Nephron (organoid): ENCODE measurements at regions not wholly inside any gene's neighbourhood (a gene's known extent, or its start where the extent isn't known, plus 50 kb on each side); places are given as distances from the start of the nearest gene placed in this dataset.

Experiments
- H3K27ac Mint-ChIP-seq, 3 experiments: 2 replicates each; pipeline ENCODE4 v1.8.0; 2020; ENCODE audit warnings: mixed read lengths in 3 of 3, mild to moderate bottlenecking in 2 of 3, moderate library complexity in 1 of 3
- H3K27me3 Mint-ChIP-seq: 2 replicates; pipeline ENCODE4 v1.8.0; 2021; ENCODE audit warnings: low read depth, mild to moderate bottlenecking, moderate library complexity, mixed read lengths
- H3K36me3 Mint-ChIP-seq: 2 replicates; pipeline ENCODE4 v1.8.0; 2020; ENCODE audit warnings: low read depth, mixed read lengths
- H3K4me1 Mint-ChIP-seq: 2 replicates; pipeline ENCODE4 v1.8.0; 2020; ENCODE audit warnings: mixed read lengths
- H3K4me3 Mint-ChIP-seq, 3 experiments: 2 replicates each; pipeline ENCODE4 v1.8.0; 2020; ENCODE audit warnings: mild to moderate bottlenecking in 3 of 3, mixed read lengths in 3 of 3, moderate library complexity in 2 of 3
- H3K9me3 Mint-ChIP-seq: 2 replicates; pipeline ENCODE4 v1.8.0; 2020; ENCODE audit warnings: mixed read lengths
- CTCF ChIP-seq, 3 experiments: fragments of 200-600 bp; sonication (generic); IDR thresholded peaks; one replicate each; pipeline ENCODE4 v1.5.0; 2021; ENCODE audit warnings: antibody characterized with exemption in 3 of 3; ENCODE audit not compliant: unreplicated experiment in 3 of 3

DNA sequence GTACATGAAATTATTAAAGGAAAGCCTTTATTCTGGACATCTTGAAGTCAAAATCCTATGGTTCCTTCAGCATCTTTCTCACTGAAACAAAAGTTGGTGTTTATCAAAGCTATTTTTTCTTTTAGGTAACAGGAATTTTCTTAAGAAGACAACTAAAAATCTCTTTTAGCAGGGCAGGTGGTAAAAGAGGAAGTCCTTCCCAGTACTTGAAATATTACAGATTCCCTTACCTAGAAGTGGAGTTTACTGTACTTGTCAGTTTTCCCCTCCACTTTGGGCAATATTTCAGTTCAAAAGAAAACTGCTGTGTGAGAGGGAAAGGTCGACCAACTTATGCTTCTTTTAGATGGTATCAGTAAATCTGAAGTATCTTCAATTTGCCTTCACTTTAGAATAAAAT lies 64.3 kb upstream of the TDRD3 start:
- Mint-ChIP-seq H3K4me3 (no peak overlapping the region), H3K36me3 (no peaks in the 10 kb centered on the region), H3K27ac (no peak overlapping the region), H3K4me1 (peaks cover 9% of the 10 kb centered on the region), H3K9me3 (peaks cover 14% of the 10 kb centered on the region), H3K27me3 (no peaks in the 10 kb centered on the region)
- TF ChIP-seq CTCF (IDR thresholded peaks at IDR 0.05; ENCODE audit: unreplicated experiment in 3 of 3) = no peak

DNA sequence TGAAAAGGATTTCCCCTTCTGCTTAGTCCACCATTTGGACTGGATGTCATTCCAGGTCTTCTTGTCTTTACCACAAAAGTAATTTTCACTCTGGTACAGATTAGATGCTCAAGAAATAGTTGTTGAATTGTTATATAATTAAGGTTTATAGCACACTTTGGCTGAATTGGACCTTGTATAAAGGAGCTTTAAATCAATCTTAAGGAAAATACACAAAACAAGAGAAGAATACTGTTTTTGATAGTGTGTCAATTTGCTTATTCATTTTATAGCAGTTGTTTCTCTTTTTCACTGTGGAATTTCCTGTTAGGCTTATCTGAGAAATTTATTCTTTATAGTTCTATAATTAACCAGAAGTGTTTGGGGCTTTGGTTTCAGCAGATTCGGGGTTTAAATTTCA lies 62.7 kb upstream of the TDRD3 start:
- H3K27ac Mint-ChIP-seq = no peak overlapping the region
- H3K36me3 Mint-ChIP-seq = no peaks in the 10 kb centered on the region
- H3K9me3 Mint-ChIP-seq = peaks cover 14% of the 10 kb centered on the region
- no peaks in the 10 kb centered on the region for H3K27me3 Mint-ChIP-seq
- TF ChIP-seq CTCF (IDR thresholded peaks at IDR 0.05; ENCODE audit: unreplicated experiment in 3 of 3) = no peak
- H3K4me3 Mint-ChIP-seq = no peak overlapping the region
- peaks cover 5% of the 10 kb centered on the region for H3K4me1 Mint-ChIP-seq

GRCh38 chr13:60335531-60335930 lies 61.5 kb upstream of the TDRD3 start:
- H3K4me3 Mint-ChIP-seq = no peak overlapping the region
- no peaks in the 10 kb centered on the region for H3K27me3 Mint-ChIP-seq
- H3K4me1 Mint-ChIP-seq = no peaks in the 10 kb centered on the region
- H3K36me3 Mint-ChIP-seq = no peaks in the 10 kb centered on the region
- peak; percentile 53 to 80 (median 57) for TF ChIP-seq CTCF (IDR thresholded peaks at IDR 0.05; ENCODE audit: unreplicated experiment in 3 of 3)
- peaks cover 14% of the 10 kb centered on the region for H3K9me3 Mint-ChIP-seq
- H3K27ac Mint-ChIP-seq = no peak overlapping the region

- H3K9me3 Mint-ChIP-seq = peaks cover 5% of the 10 kb centered on the region
- H3K27ac Mint-ChIP-seq = no peak overlapping the region
- H3K36me3 Mint-ChIP-seq = no peaks in the 10 kb centered on the region
- no peak for TF ChIP-seq CTCF (IDR thresholded peaks at IDR 0.05; ENCODE audit: unreplicated experiment in 3 of 3)
- peaks cover 5% of the 10 kb centered on the region for H3K27me3 Mint-ChIP-seq
- no peak overlapping the region for H3K4me3 Mint-ChIP-seq
- no peaks in the 10 kb centered on the region for H3K4me1 Mint-ChIP-seq
Measured at GRCh38 chr13:60338754-60339153, 58.3 kb upstream of the TDRD3 start.

- TF ChIP-seq CTCF (IDR thresholded peaks at IDR 0.05; ENCODE audit: unreplicated experiment in 3 of 3) = no peak
- Mint-ChIP-seq H3K9me3 (no peaks in the 10 kb centered on the region), H3K4me1 (peaks cover 1% of the 10 kb centered on the region), H3K36me3 (no peaks in the 10 kb centered on the region), H3K27ac (no peak overlapping the region), H3K4me3 (no peak overlapping the region), H3K27me3 (peaks cover 5% of the 10 kb centered on the region)
Measured at GRCh38 chr13:60343978-60344377, 53.0 kb upstream of the TDRD3 start.

DNA sequence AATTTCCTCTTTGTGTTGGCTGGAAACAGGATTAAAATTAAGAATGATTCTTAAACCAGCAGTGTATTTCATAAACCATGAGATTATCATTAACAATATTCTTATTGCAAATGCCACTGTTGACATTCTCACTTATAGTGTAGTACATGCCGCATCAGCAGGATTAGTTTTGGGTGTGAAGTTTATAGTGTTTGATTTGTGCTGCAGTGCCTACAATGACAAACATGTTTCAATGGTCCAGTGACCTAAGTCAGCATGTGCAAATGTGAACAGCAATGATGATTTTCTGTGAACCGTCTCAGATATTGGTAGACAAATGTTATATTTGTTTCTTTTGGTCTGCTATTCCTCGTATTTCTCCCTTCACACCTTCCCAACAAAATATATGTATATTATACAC lies 49.8 kb upstream of the TDRD3 start:
- no peak for TF ChIP-seq CTCF (IDR thresholded peaks at IDR 0.05; ENCODE audit: unreplicated experiment in 3 of 3)
- Mint-ChIP-seq H3K9me3 (peaks cover 5% of the 10 kb centered on the region), H3K36me3 (no peaks in the 10 kb centered on the region), H3K27ac (no peak overlapping the region), H3K4me1 (peaks cover 25% of the 10 kb centered on the region), H3K4me3 (no peak overlapping the region), H3K27me3 (no peaks in the 10 kb centered on the region)
